ENCODE measurements at regions not wholly inside any gene's neighbourhood (a gene's known extent, or its start where the extent isn't known, plus 50 kb on each side); places are given as distances from the start of the nearest gene placed in this dataset.
"Not testable (repeated sequence)": the region's sequence is repeated elsewhere in the genome, so short reads cannot be mapped to it uniquely, and the experiment has no call there.

GRCh38 chr3:164737174-164737573 is 341.1 kb downstream of the SI start:
- WGBS = 67% methylated on average over 1 of the region's 1 CpG
- TF ChIP-seq EP300 (IDR thresholded peaks at IDR 0.05) = no peak
- no peak for TF ChIP-seq POLR2AphosphoS5 (IDR thresholded peaks at IDR 0.05)
- TF ChIP-seq POLR2A (IDR thresholded peaks at IDR 0.05; ENCODE audit: low read depth) = no peak
- TF ChIP-seq CTCF (IDR thresholded peaks at IDR 0.05) = no peak

GRCh38 chr3:164732166-164732565 is 346.1 kb downstream of the SI start:
- no peaks in the 10 kb centered on the region for H3K4me1 ChIP-seq
- 82% methylated on average over 1 of the region's 1 CpG for WGBS
- H3K27me3 ChIP-seq = no peaks in the 10 kb centered on the region
- DNase-seq (ENCODE audit: extremely low spot score) = no peak
- no peaks in the 10 kb centered on the region for H3K36me3 ChIP-seq
- H3K9me3 ChIP-seq = no peaks in the 10 kb centered on the region
- no peak overlapping the region for H3K27ac ChIP-seq (replicated peaks in 1 of 4)
- TF ChIP-seq EP300 (IDR thresholded peaks at IDR 0.05) = no peak
- no peak for TF ChIP-seq POLR2A (IDR thresholded peaks at IDR 0.05; ENCODE audit: low read depth)
- TF ChIP-seq POLR2AphosphoS5 (IDR thresholded peaks at IDR 0.05) = no peak
- no peak for TF ChIP-seq CTCF (IDR thresholded peaks at IDR 0.05)
- no peak overlapping the region for H3K4me3 ChIP-seq
- intact Hi-C loops (cut with DNase I) = no loop called here

More at GRCh38 chr3:164737174-164737573, 341.1 kb downstream of the SI start:
- intact Hi-C loops (cut with DNase I) = no loop called here
- DNase-seq (ENCODE audit: extremely low spot score) = no peak
- Histone ChIP-seq H3K27me3 (no peaks in the 10 kb centered on the region), H3K4me3 (no peak overlapping the region), H3K9me3 (no peaks in the 10 kb centered on the region), H3K4me1 (no peaks in the 10 kb centered on the region), H3K36me3 (no peaks in the 10 kb centered on the region), H3K27ac (replicated peaks in 1 of 4) (no peak overlapping the region)

GRCh38 chr3:164730815-164731360 is 347.4 kb downstream of the SI start:
- DNase-seq (ENCODE audit: extremely low spot score) = no peak
- Histone ChIP-seq H3K4me3 (no peak overlapping the region), H3K27ac (replicated peaks in 1 of 4) (no peak overlapping the region), H3K4me1 (no peaks in the 10 kb centered on the region), H3K27me3 (no peaks in the 10 kb centered on the region), H3K36me3 (no peaks in the 10 kb centered on the region), H3K9me3 (no peaks in the 10 kb centered on the region)
- intact Hi-C loops (cut with DNase I) = no loop called here
- TF ChIP-seq POLR2A (IDR thresholded peaks at IDR 0.05; ENCODE audit: low read depth) = no peak
- TF ChIP-seq POLR2AphosphoS5 (IDR thresholded peaks at IDR 0.05) = no peak
- TF ChIP-seq CTCF (IDR thresholded peaks at IDR 0.05) = no peak
- TF ChIP-seq EP300 (IDR thresholded peaks at IDR 0.05) = no peak
- 50% methylated on average over 6 of the region's 6 CpGs for WGBS

- 66% methylated on average over 4 of the region's 4 CpGs for WGBS
- Histone ChIP-seq H3K9me3 (no peaks in the 10 kb centered on the region), H3K4me3 (no peak overlapping the region), H3K27ac (replicated peaks in 1 of 4) (no peak overlapping the region), H3K27me3 (no peaks in the 10 kb centered on the region), H3K4me1 (no peaks in the 10 kb centered on the region), H3K36me3 (no peaks in the 10 kb centered on the region)
- TF ChIP-seq EP300 (IDR thresholded peaks at IDR 0.05) (no peak), POLR2AphosphoS5 (IDR thresholded peaks at IDR 0.05) (no peak), CTCF (IDR thresholded peaks at IDR 0.05) (no peak), POLR2A (IDR thresholded peaks at IDR 0.05; ENCODE audit: low read depth) (no peak)
- DNase-seq (ENCODE audit: extremely low spot score) = no peak
- intact Hi-C loops (cut with DNase I) = no loop called here
Observed at GRCh38 chr3:164723396-164723795, 354.9 kb downstream of the SI start.

GRCh38 chr3:164702808-164703207 is 375.5 kb downstream of the SI start:
- H3K9me3 ChIP-seq; H3K4me1 ChIP-seq; H3K27ac ChIP-seq (replicated peaks in 1 of 4); H3K4me3 ChIP-seq; intact Hi-C loops (cut with DNase I); H3K36me3 ChIP-seq; H3K27me3 ChIP-seq; DNase-seq (ENCODE audit: extremely low spot score): not testable (repeated sequence)
- 95% methylated on average over 8 of the region's 13 CpGs for WGBS
